ENCODE measurements at regions not wholly inside any gene's neighbourhood (a gene's known extent, or its start where the extent isn't known, plus 50 kb on each side); places are given as distances from the start of the nearest gene placed in this dataset.

DNA sequence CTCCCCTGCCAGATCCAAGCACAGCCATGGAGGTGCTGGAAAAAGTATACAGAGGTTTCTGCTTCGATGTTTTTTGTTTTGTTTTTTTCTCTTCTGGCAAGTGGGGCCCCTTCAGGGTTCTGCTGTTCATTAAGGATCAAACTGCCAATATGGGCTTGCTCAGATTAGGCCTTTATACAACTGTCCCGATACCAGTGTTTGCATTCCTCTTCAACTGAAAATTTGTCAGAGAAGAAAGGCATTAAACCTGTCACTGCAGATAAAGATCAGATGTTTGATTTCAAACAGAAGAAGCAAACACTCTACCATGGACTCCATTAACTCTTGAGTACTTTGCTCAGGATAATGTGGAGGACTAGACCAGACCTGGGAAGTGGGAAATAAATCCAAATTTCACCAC is 396.0 kb upstream of the SMIM21 start:
- TF ChIP-seq, protein P1, sequence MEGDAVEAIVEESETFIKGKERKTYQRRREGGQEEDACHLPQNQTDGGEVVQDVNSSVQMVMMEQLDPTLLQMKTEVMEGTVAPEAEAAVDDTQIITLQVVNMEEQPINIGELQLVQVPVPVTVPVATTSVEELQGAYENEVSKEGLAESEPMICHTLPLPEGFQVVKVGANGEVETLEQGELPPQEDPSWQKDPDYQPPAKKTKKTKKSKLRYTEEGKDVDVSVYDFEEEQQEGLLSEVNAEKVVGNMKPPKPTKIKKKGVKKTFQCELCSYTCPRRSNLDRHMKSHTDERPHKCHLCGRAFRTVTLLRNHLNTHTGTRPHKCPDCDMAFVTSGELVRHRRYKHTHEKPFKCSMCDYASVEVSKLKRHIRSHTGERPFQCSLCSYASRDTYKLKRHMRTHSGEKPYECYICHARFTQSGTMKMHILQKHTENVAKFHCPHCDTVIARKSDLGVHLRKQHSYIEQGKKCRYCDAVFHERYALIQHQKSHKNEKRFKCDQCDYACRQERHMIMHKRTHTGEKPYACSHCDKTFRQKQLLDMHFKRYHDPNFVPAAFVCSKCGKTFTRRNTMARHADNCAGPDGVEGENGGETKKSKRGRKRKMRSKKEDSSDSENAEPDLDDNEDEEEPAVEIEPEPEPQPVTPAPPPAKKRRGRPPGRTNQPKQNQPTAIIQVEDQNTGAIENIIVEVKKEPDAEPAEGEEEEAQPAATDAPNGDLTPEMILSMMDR (IDR thresholded peaks at IDR 0.05): no peak
- no peak for TF ChIP-seq POLR2A (IDR thresholded peaks at IDR 0.05)
